Daoy (cell line): ENCODE measurements at regions not wholly inside any gene's neighbourhood (a gene's known extent, or its start where the extent isn't known, plus 50 kb on each side); places are given as distances from the start of the nearest gene placed in this dataset.

Experiments
- DNase-seq: peaks from one replicate; pipeline ENCODE4 v3.0.0-alpha.2; 2015; ENCODE audit warnings: low read depth

GRCh38 chr20:10954137-10954840 lies 280.5 kb upstream of the JAG1 start:
- peak; percentile 27 for DNase-seq

- DNase-seq: no peak
Measured at GRCh38 chr20:10954908-10955580, 281.2 kb upstream of the JAG1 start.

GRCh38 chr20:10958279-10958678 lies 284.5 kb upstream of the JAG1 start:
- DNase-seq: no peak

- DNase-seq: no peak
Measured at GRCh38 chr20:10960416-10960815, 286.6 kb upstream of the JAG1 start.

GRCh38 chr20:10961651-10962288 lies 288.0 kb upstream of the JAG1 start:
- peak; percentile 13 for DNase-seq

- DNase-seq: no peak
Measured at GRCh38 chr20:10962937-10963336, 289.1 kb upstream of the JAG1 start.

GRCh38 chr20:10963717-10964266 lies 290.0 kb upstream of the JAG1 start:
- no peak for DNase-seq

- DNase-seq: no peak
Measured at GRCh38 chr20:10965936-10966470, 292.2 kb upstream of the JAG1 start.

- DNase-seq: peak; percentile 43
Measured at GRCh38 chr20:10970109-10970508, 296.3 kb upstream of the JAG1 start.

- peak; percentile 9 for DNase-seq
Measured at GRCh38 chr20:10971096-10971495, 297.3 kb upstream of the JAG1 start.

GRCh38 chr20:10972219-10972860 lies 298.5 kb upstream of the JAG1 start:
- DNase-seq: no peak

- DNase-seq: no peak
Measured at GRCh38 chr20:10976051-10976450, 302.3 kb upstream of the JAG1 start.

GRCh38 chr20:10978019-10978702 lies 304.4 kb upstream of the JAG1 start:
- DNase-seq: no peak

GRCh38 chr20:10978713-10979112 lies 304.9 kb upstream of the JAG1 start:
- no peak for DNase-seq

- peak; percentile 93 for DNase-seq
Measured at GRCh38 chr20:10982692-10983091, 308.9 kb upstream of the JAG1 start.

GRCh38 chr20:10984294-10984693 lies 310.5 kb upstream of the JAG1 start:
- DNase-seq: no peak

GRCh38 chr20:10984913-10985312 lies 311.1 kb upstream of the JAG1 start:
- no peak for DNase-seq

- peak; percentile 32 for DNase-seq
Measured at GRCh38 chr20:10985536-10985935, 311.7 kb upstream of the JAG1 start.

- no peak for DNase-seq
Measured at GRCh38 chr20:10986586-10986985, 312.8 kb upstream of the JAG1 start.

- no peak for DNase-seq
Measured at GRCh38 chr20:10987651-10988383, 314.0 kb upstream of the JAG1 start.
